ENCODE measurements at regions not wholly inside any gene's neighbourhood (a gene's known extent, or its start where the extent isn't known, plus 50 kb on each side); places are given as distances from the start of the nearest gene placed in this dataset.

- TF ChIP-seq YY1 (IDR thresholded peaks at IDR 0.05; ENCODE audit: insufficient read depth, insufficient read length): no peak
- no peak for TF ChIP-seq SUZ12 (IDR thresholded peaks at IDR 0.05; ENCODE audit: extremely low read depth, insufficient read depth, insufficient read length)
Observed at GRCh38 chr6:105594821-105595220, 191.9 kb upstream of the PREP start.
